Activated naive CD8-positive, alpha-beta T cell treated with anti-CD3 and anti-CD28 coated beads, Interleukin-2, amount 10 ng/mL, durations not matched to agents 7 days and 5 days (primary cell): ENCODE measurements at regions not wholly inside any gene's neighbourhood (a gene's known extent, or its start where the extent isn't known, plus 50 kb on each side); places are given as distances from the start of the nearest gene placed in this dataset.
"Not testable (repeated sequence)": the region's sequence is repeated elsewhere in the genome, so short reads cannot be mapped to it uniquely, and the experiment has no call there.

Source experiments
- ATAC-seq: fragments of 150-1000 bp; cut with Tn5 transposase; one replicate; pipeline ENCODE4 v1.10.0; 2021; ENCODE audit warnings: low read depth, moderate library complexity
- POLR2A ChIA-PET: fragments of 350-600 bp; sonication (Branson Sonifier 250); formaldehyde crosslinking; loops from one replicate; lab custom pipeline; 2021; ENCODE audit warnings: antibody characterized with exemption; lab: Charles Lee
- DNase-seq: peaks from one replicate; pipeline ENCODE4 v3.0.0; 2021
- H3K27ac Mint-ChIP-seq: one replicate; pipeline ENCODE4 v1.8.0; 2022; ENCODE audit warnings: mild to moderate bottlenecking, mixed read lengths
- H3K27me3 Mint-ChIP-seq: one replicate; pipeline ENCODE4 v1.8.0; 2022; ENCODE audit warnings: mild to moderate bottlenecking, moderate library complexity, mixed read lengths
- H3K36me3 Mint-ChIP-seq: one replicate; pipeline ENCODE4 v1.8.0; 2021; ENCODE audit warnings: mild to moderate bottlenecking, mixed read lengths
- H3K4me1 Mint-ChIP-seq: one replicate; pipeline ENCODE4 v1.8.0; 2021; ENCODE audit warnings: mixed read lengths
- H3K4me3 Mint-ChIP-seq: one replicate; pipeline ENCODE4 v1.8.0; 2022; ENCODE audit warnings: mild to moderate bottlenecking, moderate library complexity, mixed read lengths
- H3K9me3 Mint-ChIP-seq: one replicate; pipeline ENCODE4 v1.8.0; 2021; ENCODE audit warnings: mixed read lengths

- H3K9me3 Mint-ChIP-seq, H3K36me3 Mint-ChIP-seq, H3K27ac Mint-ChIP-seq, ATAC-seq, POLR2A ChIA-PET, DNase-seq, H3K27me3 Mint-ChIP-seq, H3K4me1 Mint-ChIP-seq, H3K4me3 Mint-ChIP-seq: not testable (repeated sequence)
Measured at GRCh38 chr3:8315526-8315925, 186.1 kb upstream of the LMCD1 start.

- POLR2A ChIA-PET, result no interaction called here
- ATAC-seq (no peak), DNase-seq (no peak)
- H3K27me3 Mint-ChIP-seq, result no peaks in the 10 kb centered on the region
- H3K36me3 Mint-ChIP-seq, result no peaks in the 10 kb centered on the region
- H3K27ac Mint-ChIP-seq, result no peak overlapping the region
- no peak overlapping the region for H3K4me3 Mint-ChIP-seq
- no peaks in the 10 kb centered on the region for H3K9me3 Mint-ChIP-seq
- no peaks in the 10 kb centered on the region for H3K4me1 Mint-ChIP-seq
Measured at GRCh38 chr3:8317661-8318649, 183.7 kb upstream of the LMCD1 start.

GRCh38 chr3:8319935-8320634, 181.5 kb upstream of the LMCD1 start:
- no peaks in the 10 kb centered on the region for H3K36me3 Mint-ChIP-seq
- H3K9me3 Mint-ChIP-seq, result no peaks in the 10 kb centered on the region
- no peaks in the 10 kb centered on the region for H3K27me3 Mint-ChIP-seq
- no peak overlapping the region for H3K4me3 Mint-ChIP-seq
- no peak for ATAC-seq
- POLR2A ChIA-PET, result no interaction called here
- no peak overlapping the region for H3K27ac Mint-ChIP-seq
- DNase-seq, result no peak
- H3K4me1 Mint-ChIP-seq, result no peaks in the 10 kb centered on the region

- H3K4me1 Mint-ChIP-seq, result no peaks in the 10 kb centered on the region
- no peaks in the 10 kb centered on the region for H3K9me3 Mint-ChIP-seq
- no peaks in the 10 kb centered on the region for H3K27me3 Mint-ChIP-seq
- no peak for DNase-seq
- no peak overlapping the region for H3K4me3 Mint-ChIP-seq
- no peaks in the 10 kb centered on the region for H3K36me3 Mint-ChIP-seq
- no peak for ATAC-seq
- no peak overlapping the region for H3K27ac Mint-ChIP-seq
- POLR2A ChIA-PET, result no interaction called here
Measured at GRCh38 chr3:8320711-8321458, 180.7 kb upstream of the LMCD1 start.

- POLR2A ChIA-PET, result no interaction called here
- Mint-ChIP-seq H3K4me3 (no peak overlapping the region), H3K9me3 (no peaks in the 10 kb centered on the region), H3K27ac (no peak overlapping the region), H3K27me3 (no peaks in the 10 kb centered on the region), H3K4me1 (no peaks in the 10 kb centered on the region), H3K36me3 (no peaks in the 10 kb centered on the region)
- DNase-seq (peak; percentile 41), ATAC-seq (no peak)
Measured at GRCh38 chr3:8324747-8325146, 176.9 kb upstream of the LMCD1 start.

- Mint-ChIP-seq H3K4me1 (no peaks in the 10 kb centered on the region), H3K36me3 (no peaks in the 10 kb centered on the region), H3K27ac (no peak overlapping the region), H3K9me3 (no peaks in the 10 kb centered on the region), H3K4me3 (no peak overlapping the region), H3K27me3 (no peaks in the 10 kb centered on the region)
- POLR2A ChIA-PET, result interaction anchor here (0.7 kb wide), 1 partner anchor 49 kb away, joined by 3 read pairs; no protein-coding TSS in a partner anchor
- ATAC-seq (no peak), DNase-seq (no peak)
Measured at GRCh38 chr3:8325306-8325705, 176.3 kb upstream of the LMCD1 start.

- not testable (repeated sequence) for DNase-seq, H3K9me3 Mint-ChIP-seq, H3K27ac Mint-ChIP-seq, H3K36me3 Mint-ChIP-seq, H3K27me3 Mint-ChIP-seq, H3K4me3 Mint-ChIP-seq, ATAC-seq, H3K4me1 Mint-ChIP-seq
- POLR2A ChIA-PET, result interaction anchor here (0.7 kb wide), 1 partner anchor 50 kb away, joined by 3 read pairs; no protein-coding TSS in a partner anchor
Measured at GRCh38 chr3:8325833-8326232, 175.8 kb upstream of the LMCD1 start.

GRCh38 chr3:8327739-8328138, 173.9 kb upstream of the LMCD1 start:
- Mint-ChIP-seq H3K4me1 (no peaks in the 10 kb centered on the region), H3K27me3 (no peaks in the 10 kb centered on the region), H3K36me3 (no peaks in the 10 kb centered on the region), H3K9me3 (no peaks in the 10 kb centered on the region), H3K4me3 (no peak overlapping the region), H3K27ac (no peak overlapping the region)
- POLR2A ChIA-PET, result no interaction called here
- ATAC-seq (no peak), DNase-seq (no peak)

- H3K27ac Mint-ChIP-seq, result no peak overlapping the region
- H3K4me3 Mint-ChIP-seq, result no peak overlapping the region
- DNase-seq (no peak), ATAC-seq (no peak)
- H3K9me3 Mint-ChIP-seq, result no peaks in the 10 kb centered on the region
- POLR2A ChIA-PET, result no interaction called here
- no peaks in the 10 kb centered on the region for H3K36me3 Mint-ChIP-seq
- no peaks in the 10 kb centered on the region for H3K27me3 Mint-ChIP-seq
- no peaks in the 10 kb centered on the region for H3K4me1 Mint-ChIP-seq
Measured at GRCh38 chr3:8328967-8329366, 172.7 kb upstream of the LMCD1 start.

GRCh38 chr3:8329598-8329997, 172.0 kb upstream of the LMCD1 start:
- DNase-seq, result no peak
- Mint-ChIP-seq H3K4me1 (no peaks in the 10 kb centered on the region), H3K27ac (no peak overlapping the region), H3K27me3 (no peaks in the 10 kb centered on the region), H3K4me3 (no peak overlapping the region), H3K9me3 (no peaks in the 10 kb centered on the region), H3K36me3 (no peaks in the 10 kb centered on the region)
- POLR2A ChIA-PET, result no interaction called here
- ATAC-seq, result no peak

GRCh38 chr3:8336456-8336855, 165.2 kb upstream of the LMCD1 start:
- no peak overlapping the region for H3K4me3 Mint-ChIP-seq
- no peak overlapping the region for H3K27ac Mint-ChIP-seq
- POLR2A ChIA-PET, result no interaction called here
- H3K9me3 Mint-ChIP-seq, result no peaks in the 10 kb centered on the region
- H3K36me3 Mint-ChIP-seq, result no peaks in the 10 kb centered on the region
- no peaks in the 10 kb centered on the region for H3K4me1 Mint-ChIP-seq
- ATAC-seq (no peak), DNase-seq (no peak)
- no peaks in the 10 kb centered on the region for H3K27me3 Mint-ChIP-seq

- POLR2A ChIA-PET, result no interaction called here
- Mint-ChIP-seq H3K4me1 (no peaks in the 10 kb centered on the region), H3K27me3 (no peaks in the 10 kb centered on the region), H3K36me3 (no peaks in the 10 kb centered on the region), H3K4me3 (no peak overlapping the region), H3K27ac (no peak overlapping the region), H3K9me3 (no peaks in the 10 kb centered on the region)
- no peak for DNase-seq
- ATAC-seq, result no peak
Measured at GRCh38 chr3:8338424-8338823, 163.2 kb upstream of the LMCD1 start.

GRCh38 chr3:8341821-8342247, 159.8 kb upstream of the LMCD1 start:
- POLR2A ChIA-PET, result no interaction called here
- Mint-ChIP-seq H3K4me1 (no peaks in the 10 kb centered on the region), H3K27ac (no peak overlapping the region), H3K27me3 (no peaks in the 10 kb centered on the region), H3K36me3 (peaks cover 2% of the 10 kb centered on the region), H3K9me3 (peaks cover 11% of the 10 kb centered on the region), H3K4me3 (no peak overlapping the region)
- ATAC-seq (no peak), DNase-seq (no peak)
